H9 (cell line): ENCODE measurements at regions not wholly inside any gene's neighbourhood (a gene's known extent, or its start where the extent isn't known, plus 50 kb on each side); places are given as distances from the start of the nearest gene placed in this dataset.

ENCODE experiments used
- DNase-seq: peaks from one replicate; pipeline ENCODE4 v3.0.0-alpha.2; 2017
- H2AFZ ChIP-seq: one replicate; pipeline ENCODE4 v1.6.1; 2013; ENCODE audit warnings: mild to moderate bottlenecking, low read length, control low read depth, moderate library complexity
- H2AK5ac ChIP-seq: 2 replicates; pipeline ENCODE4 v1.6.1; 2013; ENCODE audit warnings: low read length, control low read depth, mixed read lengths; ENCODE audit not compliant: insufficient read length
- H2BK120ac ChIP-seq: one replicate; pipeline ENCODE4 v1.6.1; 2013; ENCODE audit warnings: low read depth, mild to moderate bottlenecking, low read length, control low read depth, inconsistent platforms; ENCODE audit not compliant: poor library complexity, severe bottlenecking
- H2BK12ac ChIP-seq: 2 replicates; pipeline ENCODE4 v1.6.1; 2013; ENCODE audit warnings: low read length, control low read depth, mixed read lengths, low read depth; ENCODE audit not compliant: insufficient read length
- H2BK15ac ChIP-seq: 2 replicates; pipeline ENCODE4 v1.6.1; 2013; ENCODE audit warnings: low read depth, low read length, control low read depth
- H2BK20ac ChIP-seq: one replicate; pipeline ENCODE4 v1.6.1; 2013; ENCODE audit warnings: low read depth, mild to moderate bottlenecking, low read length, control low read depth, inconsistent platforms; ENCODE audit not compliant: poor library complexity, severe bottlenecking
- H2BK5ac ChIP-seq: 2 replicates; pipeline ENCODE4 v1.6.1; 2013; ENCODE audit warnings: low read length, control low read depth, mixed read lengths; ENCODE audit not compliant: insufficient read length
- H3K14ac ChIP-seq: 2 replicates; pipeline ENCODE4 v1.6.1; 2013; ENCODE audit warnings: low read length, control low read depth; ENCODE audit not compliant: insufficient read depth
- H3K18ac ChIP-seq: 2 replicates; pipeline ENCODE4 v1.6.1; 2013; ENCODE audit warnings: low read depth, mild to moderate bottlenecking, mixed read lengths, low read length, control low read depth; ENCODE audit not compliant: insufficient read length
- H3K23ac ChIP-seq: 2 replicates; pipeline ENCODE4 v1.6.1; 2013; ENCODE audit warnings: low read length, control low read depth, mixed read lengths, low read depth; ENCODE audit not compliant: insufficient read length
- H3K23me2 ChIP-seq: 2 replicates; pipeline ENCODE4 v1.6.1; 2013; ENCODE audit warnings: low read depth, mild to moderate bottlenecking, mixed read lengths, low read length, control low read depth; ENCODE audit not compliant: insufficient read length, poor library complexity, severe bottlenecking
- H3K27ac ChIP-seq: 2 replicates; pipeline ENCODE4 v1.5.1; 2013; ENCODE audit warnings: low read length, control low read depth, mixed read lengths, low read depth; ENCODE audit not compliant: insufficient read length
- H3K27me3 ChIP-seq: 2 replicates; pipeline ENCODE4 v1.6.1; 2013; ENCODE audit warnings: low read length, control low read depth, inconsistent platforms; ENCODE audit not compliant: insufficient read depth
- H3K4ac ChIP-seq: 2 replicates; pipeline ENCODE4 v1.6.1; 2013; ENCODE audit warnings: low read depth, mild to moderate bottlenecking, control low read depth, inconsistent platforms, low read length, moderate library complexity
- H3K4me1 ChIP-seq: 2 replicates; pipeline ENCODE4 v1.6.1; 2013; ENCODE audit warnings: low read length, control low read depth, inconsistent platforms; ENCODE audit not compliant: insufficient read depth
- H3K4me2 ChIP-seq: 2 replicates; pipeline ENCODE4 v1.6.1; 2013; ENCODE audit warnings: low read length, control low read depth, mixed read lengths; ENCODE audit not compliant: insufficient read length, insufficient read depth
- H3K56ac ChIP-seq: 2 replicates; pipeline ENCODE4 v1.6.1; 2013; ENCODE audit warnings: low read depth, mild to moderate bottlenecking, mixed read lengths, low read length, control low read depth; ENCODE audit not compliant: insufficient read length
- H3K79me1 ChIP-seq: 2 replicates; pipeline ENCODE4 v1.6.1; 2013; ENCODE audit warnings: low read depth, mild to moderate bottlenecking, moderate library complexity, low read length, control low read depth, inconsistent platforms; ENCODE audit not compliant: insufficient read depth, poor library complexity, severe bottlenecking
- H3K79me2 ChIP-seq: 2 replicates; pipeline ENCODE4 v1.6.1; 2013; ENCODE audit warnings: low read length, control low read depth, inconsistent platforms; ENCODE audit not compliant: insufficient read depth
- H3K9ac ChIP-seq: 2 replicates; pipeline ENCODE4 v1.6.1; 2013; ENCODE audit warnings: low read length, control low read depth, mixed read lengths; ENCODE audit not compliant: insufficient read length; ENCODE audit errors: extremely low read depth
- H3K9me3 ChIP-seq: one replicate; pipeline ENCODE4 v1.6.1; 2013; ENCODE audit warnings: low read depth, low read length, inconsistent platforms; ENCODE audit not compliant: control insufficient read depth
- H3T11ph ChIP-seq: one replicate; pipeline ENCODE4 v1.6.1; 2013; ENCODE audit warnings: mild to moderate bottlenecking, low read length, control low read depth, inconsistent platforms
- H4K20me1 ChIP-seq: one replicate; pipeline ENCODE4 v1.6.1; 2013; ENCODE audit not compliant: control insufficient read depth, insufficient read length, insufficient read depth
- H4K5ac ChIP-seq: 2 replicates; pipeline ENCODE4 v1.6.1; 2013; ENCODE audit warnings: low read depth, mild to moderate bottlenecking, mixed read lengths, low read length, control low read depth; ENCODE audit not compliant: insufficient read length
- H4K8ac ChIP-seq: replicated peaks from 2 replicates; pipeline ENCODE4 v1.6.1; 2013; ENCODE audit warnings: low read length, control low read depth, mixed read lengths, low read depth; ENCODE audit not compliant: insufficient read length
- H4K91ac ChIP-seq: 2 replicates; pipeline ENCODE4 v1.6.1; 2013; ENCODE audit warnings: low read depth, mild to moderate bottlenecking, moderate library complexity, mixed read lengths, low read length, control low read depth; ENCODE audit not compliant: insufficient read length
- H3K27ac Mint-ChIP-seq, 3 experiments: 2 replicates in 2 of 3; 3 replicates in 1 of 3; pipeline ENCODE4 v1.8.0; 2020 to 2021; ENCODE audit warnings: mixed read lengths in 3 of 3, mild to moderate bottlenecking in 1 of 3, moderate library complexity in 1 of 3
- H3K27me3 Mint-ChIP-seq: 2 replicates; pipeline ENCODE4 v1.8.0; 2021; ENCODE audit warnings: low read depth, mild to moderate bottlenecking, moderate library complexity, mixed read lengths
- H3K36me3 Mint-ChIP-seq, 3 experiments: 2 replicates in 2 of 3; 3 replicates in 1 of 3; pipeline ENCODE4 v1.8.0; 2020 to 2021; ENCODE audit warnings: low read depth in 3 of 3, mixed read lengths in 3 of 3; ENCODE audit not compliant: insufficient read depth in 1 of 3
- H3K4me1 Mint-ChIP-seq, 2 experiments: 2 replicates each; pipeline ENCODE4 v1.8.0; 2020; ENCODE audit warnings: mixed read lengths in 2 of 2
- H3K4me3 Mint-ChIP-seq, 2 experiments: 2 replicates in 1 of 2; 3 replicates in 1 of 2; pipeline ENCODE4 v1.8.0; 2020 to 2021; ENCODE audit warnings: mild to moderate bottlenecking in 2 of 2, mixed read lengths in 2 of 2, moderate library complexity in 1 of 2
- H3K9me3 Mint-ChIP-seq, 2 experiments: 2 replicates in 1 of 2; 3 replicates in 1 of 2; pipeline ENCODE4 v1.8.0; 2020; ENCODE audit warnings: mild to moderate bottlenecking in 2 of 2, mixed read lengths in 2 of 2, moderate library complexity in 1 of 2
- CTCF ChIP-seq: fragments of 200-600 bp; sonication (generic); conservative IDR thresholded peaks from 3 replicates; pipeline ENCODE4 v1.8.0; 2021; ENCODE audit warnings: antibody characterized with exemption, mild to moderate bottlenecking

DNA sequence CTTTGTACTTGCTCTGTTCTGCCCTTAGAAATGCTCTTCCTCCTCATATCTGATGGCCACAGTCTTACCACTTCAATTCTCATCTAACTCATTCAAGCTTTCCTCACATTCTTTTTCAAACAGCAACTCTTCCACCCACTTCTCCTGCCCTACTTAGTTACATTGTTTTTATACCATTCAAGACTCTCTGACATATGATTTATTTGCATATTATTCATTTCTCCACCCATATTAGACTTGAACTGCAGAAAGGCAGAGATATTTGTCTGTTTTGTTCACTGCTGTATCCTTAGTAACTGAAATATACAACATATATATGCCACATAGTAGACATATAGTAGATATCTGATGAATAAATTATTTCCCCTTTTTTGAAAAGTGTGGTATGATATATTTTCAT lies 95.5 kb upstream of the DCN start:
- no peak overlapping the region for H3K4me3 Mint-ChIP-seq
- Histone ChIP-seq H4K91ac (no peak overlapping the region), H3K18ac (no peak overlapping the region), H4K20me1 (no peaks in the 10 kb centered on the region), H3K23ac (no peak overlapping the region), H3K9me3 (no peaks in the 10 kb centered on the region), H3K9ac (no peak overlapping the region), H3K4me1 (peaks cover 7% of the 10 kb centered on the region; the same call in 1 of the 2 replicates), H3T11ph (no peak overlapping the region), H3K79me2 (no peaks in the 10 kb centered on the region), H2BK5ac (no peak overlapping the region), H3K27ac (no peak overlapping the region), H2BK20ac (no peak overlapping the region), H2AFZ (no peak overlapping the region), H3K79me1 (no peaks in the 10 kb centered on the region), H2BK120ac (no peak overlapping the region), H2AK5ac (no peak overlapping the region), H2BK15ac (no peak overlapping the region), H3K4ac (no peak overlapping the region; the same call in 1 of the 2 replicates), H3K23me2 (no peaks in the 10 kb centered on the region), H3K4me2 (no peak overlapping the region), H3K56ac (no peak overlapping the region), H4K5ac (no peak overlapping the region), H3K27me3 (no peaks in the 10 kb centered on the region), H3K14ac (no peak overlapping the region), H2BK12ac (peak overlapping the region; percentile 82), H4K8ac (no peak overlapping the region)
- no peaks in the 10 kb centered on the region for H3K36me3 Mint-ChIP-seq
- no peak for DNase-seq
- no peaks in the 10 kb centered on the region for H3K27me3 Mint-ChIP-seq
- H3K9me3 Mint-ChIP-seq, result no peaks in the 10 kb centered on the region
- H3K27ac Mint-ChIP-seq, result peak overlapping the region in 2 of 3 experiments; percentile 0 to 11; a peak in 2 of 7 replicates
- peaks cover 18 to 23% of the 10 kb centered on the region in 2 experiments for H3K4me1 Mint-ChIP-seq
- TF ChIP-seq CTCF, result no peak
